ENCODE measurements at regions not wholly inside any gene's neighbourhood (a gene's known extent, or its start where the extent isn't known, plus 50 kb on each side); places are given as distances from the start of the nearest gene placed in this dataset.

DNA sequence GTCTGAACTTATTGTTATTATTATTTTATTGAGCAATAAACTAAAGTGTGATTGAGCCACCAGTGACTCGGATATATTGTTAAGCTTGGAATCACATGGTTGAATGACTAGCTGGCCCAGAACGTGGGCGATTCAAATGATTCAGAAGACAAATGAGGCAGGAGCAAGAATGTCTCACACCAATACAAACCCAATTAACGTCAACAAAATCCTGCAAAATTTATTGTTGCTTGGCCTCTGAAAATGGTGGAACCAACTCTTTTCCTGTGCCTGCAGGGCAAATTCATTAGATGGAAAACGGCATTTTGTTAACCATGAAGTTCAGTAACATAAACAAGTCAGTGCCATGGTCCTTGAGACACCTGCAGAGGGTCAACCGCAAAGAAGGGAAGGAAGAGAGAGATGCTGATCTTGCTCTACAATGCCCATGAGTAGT lies 482.0 kb downstream of the SETD4 start:
- TF ChIP-seq, protein P1, sequence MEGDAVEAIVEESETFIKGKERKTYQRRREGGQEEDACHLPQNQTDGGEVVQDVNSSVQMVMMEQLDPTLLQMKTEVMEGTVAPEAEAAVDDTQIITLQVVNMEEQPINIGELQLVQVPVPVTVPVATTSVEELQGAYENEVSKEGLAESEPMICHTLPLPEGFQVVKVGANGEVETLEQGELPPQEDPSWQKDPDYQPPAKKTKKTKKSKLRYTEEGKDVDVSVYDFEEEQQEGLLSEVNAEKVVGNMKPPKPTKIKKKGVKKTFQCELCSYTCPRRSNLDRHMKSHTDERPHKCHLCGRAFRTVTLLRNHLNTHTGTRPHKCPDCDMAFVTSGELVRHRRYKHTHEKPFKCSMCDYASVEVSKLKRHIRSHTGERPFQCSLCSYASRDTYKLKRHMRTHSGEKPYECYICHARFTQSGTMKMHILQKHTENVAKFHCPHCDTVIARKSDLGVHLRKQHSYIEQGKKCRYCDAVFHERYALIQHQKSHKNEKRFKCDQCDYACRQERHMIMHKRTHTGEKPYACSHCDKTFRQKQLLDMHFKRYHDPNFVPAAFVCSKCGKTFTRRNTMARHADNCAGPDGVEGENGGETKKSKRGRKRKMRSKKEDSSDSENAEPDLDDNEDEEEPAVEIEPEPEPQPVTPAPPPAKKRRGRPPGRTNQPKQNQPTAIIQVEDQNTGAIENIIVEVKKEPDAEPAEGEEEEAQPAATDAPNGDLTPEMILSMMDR (IDR thresholded peaks at IDR 0.05), result no peak
- CTCF ChIA-PET, result no interaction called here
- Mint-ChIP-seq H3K4me1 (peaks cover 9% of the 10 kb centered on the region), H3K27ac (no peak overlapping the region), H3K27me3 (peaks cover 10% of the 10 kb centered on the region), H3K36me3 (ENCODE audit: low read depth) (no peaks in the 10 kb centered on the region), H3K9me3 (no peaks in the 10 kb centered on the region), H3K4me3 (no peak overlapping the region)
- intact Hi-C loops (cut with micrococcal nuclease), result no loop called here
- POLR2A ChIA-PET, result no interaction called here
- ATAC-seq (ENCODE audit: low read depth) (no peak), DNase-seq (no peak)

DNA sequence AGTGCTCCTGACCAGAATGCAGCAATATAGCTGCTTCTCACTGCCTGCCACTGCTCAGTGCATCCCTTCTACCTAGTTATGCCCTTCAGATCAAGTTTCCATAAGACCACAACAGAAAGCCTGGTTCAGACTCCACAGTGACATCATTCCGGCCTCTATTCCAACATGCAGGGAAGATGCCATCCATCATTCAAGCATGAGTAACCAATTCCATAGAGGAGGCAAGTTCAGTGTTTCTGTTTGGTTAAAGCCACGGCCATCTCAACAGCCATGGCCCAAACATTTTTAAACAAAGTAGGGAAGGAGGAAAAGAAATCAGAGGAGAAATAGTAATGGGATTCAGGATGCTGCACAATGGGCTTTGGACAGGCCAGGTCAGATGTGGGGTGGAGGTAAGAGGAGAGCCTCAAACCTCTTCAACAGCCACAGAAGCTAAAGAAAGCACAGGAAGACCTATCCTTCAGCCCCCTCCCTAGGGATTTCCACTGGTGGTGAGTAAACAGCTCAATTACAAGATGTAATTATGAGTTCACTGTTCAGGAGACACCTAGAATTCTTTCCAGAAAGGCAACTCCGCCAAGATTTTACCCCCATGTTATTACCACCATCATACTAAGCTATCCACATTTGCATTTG lies 484.9 kb downstream of the SETD4 start:
- ChIA-PET POLR2A (no interaction called here), CTCF (no interaction called here)
- Mint-ChIP-seq H3K4me3 (no peak overlapping the region), H3K4me1 (no peaks in the 10 kb centered on the region), H3K27me3 (peaks cover 13% of the 10 kb centered on the region), H3K27ac (no peak overlapping the region), H3K9me3 (no peaks in the 10 kb centered on the region), H3K36me3 (ENCODE audit: low read depth) (no peaks in the 10 kb centered on the region)
- ATAC-seq (ENCODE audit: low read depth), result no peak
- TF ChIP-seq, protein P1 (IDR thresholded peaks at IDR 0.05), result no peak
- DNase-seq, result no peak
- intact Hi-C loops (cut with micrococcal nuclease), result no loop called here

DNA sequence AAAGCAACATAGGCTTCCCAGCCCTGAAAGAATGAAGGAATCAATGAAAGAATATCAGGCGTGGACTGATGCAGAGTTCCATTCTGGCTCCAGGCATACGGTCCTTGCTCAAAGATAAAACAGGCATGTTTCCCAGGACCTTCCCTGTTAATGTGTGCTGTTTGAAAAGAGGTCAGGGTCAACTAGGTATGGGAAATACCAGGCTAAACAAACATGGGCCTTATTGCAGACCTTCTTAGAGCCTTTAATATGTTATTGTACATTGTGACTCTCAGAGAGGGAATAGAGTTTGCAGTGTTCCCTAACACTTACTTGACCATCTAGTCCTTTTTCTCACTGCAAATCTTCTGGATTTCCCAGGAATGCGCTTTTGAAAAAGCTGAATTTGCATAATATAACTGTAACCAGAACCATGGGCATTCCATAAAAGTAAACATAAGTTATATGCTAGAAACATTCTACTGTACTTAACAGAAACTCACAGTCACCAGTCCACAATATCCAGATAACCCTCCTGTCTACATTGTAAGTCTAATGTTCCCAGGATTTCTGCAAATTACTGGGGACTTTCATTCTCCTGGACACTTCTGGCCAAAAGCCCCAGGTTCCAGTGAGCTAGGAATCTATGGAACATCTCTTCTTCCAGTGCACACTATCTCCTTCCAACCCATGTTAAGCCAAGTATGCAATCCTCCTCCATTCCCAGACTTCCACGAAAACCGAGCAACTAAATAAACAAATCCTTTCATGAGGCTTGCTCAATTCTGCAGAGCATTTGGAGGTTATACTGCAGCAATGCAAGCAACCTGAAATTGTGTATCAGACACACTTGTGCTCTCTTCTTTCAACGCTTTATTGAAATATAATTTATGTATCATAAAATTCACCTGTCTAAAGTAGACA lies 486.6 kb downstream of the SETD4 start:
- TF ChIP-seq, protein P1 (IDR thresholded peaks at IDR 0.05), result no peak
- ChIA-PET CTCF (no interaction called here), POLR2A (no interaction called here)
- ATAC-seq (ENCODE audit: low read depth), result no peak
- H3K27ac Mint-ChIP-seq, result no peak overlapping the region
- peaks cover 10% of the 10 kb centered on the region for H3K27me3 Mint-ChIP-seq
- no peak for DNase-seq
- no peaks in the 10 kb centered on the region for H3K36me3 Mint-ChIP-seq (ENCODE audit: low read depth)
- no peaks in the 10 kb centered on the region for H3K9me3 Mint-ChIP-seq
- no peak overlapping the region for H3K4me3 Mint-ChIP-seq
- no peaks in the 10 kb centered on the region for H3K4me1 Mint-ChIP-seq
- intact Hi-C loops (cut with micrococcal nuclease), result no loop called here

DNA sequence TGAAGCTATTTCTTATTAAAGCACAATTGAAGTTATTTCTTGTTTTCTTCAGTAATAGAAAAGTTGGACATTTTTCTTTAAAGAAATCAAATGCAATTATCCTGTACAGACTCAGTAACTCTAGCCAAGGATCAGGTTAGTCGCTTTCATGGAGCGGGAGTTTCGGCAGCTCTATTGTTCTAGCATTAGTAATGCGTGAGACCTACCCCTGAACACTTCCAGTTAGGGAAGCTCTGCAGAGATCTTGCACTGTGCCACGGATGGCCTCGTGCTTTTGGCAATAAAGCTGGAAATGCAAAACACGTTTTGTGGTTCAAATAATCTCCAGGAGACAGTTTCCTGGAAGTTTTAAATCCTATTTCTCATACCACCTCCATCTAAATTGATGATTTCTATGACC lies 488.4 kb downstream of the SETD4 start:
- TF ChIP-seq, protein P1 (IDR thresholded peaks at IDR 0.05), result no peak
- Mint-ChIP-seq H3K9me3 (no peaks in the 10 kb centered on the region), H3K4me3 (no peak overlapping the region), H3K36me3 (ENCODE audit: low read depth) (no peaks in the 10 kb centered on the region), H3K4me1 (no peaks in the 10 kb centered on the region), H3K27ac (no peak overlapping the region), H3K27me3 (peaks cover 9% of the 10 kb centered on the region)
- intact Hi-C loops (cut with micrococcal nuclease), result no loop called here
- DNase-seq, result no peak
- POLR2A ChIA-PET, result no interaction called here
- CTCF ChIA-PET, result no interaction called here
- ATAC-seq (ENCODE audit: low read depth), result no peak

DNA sequence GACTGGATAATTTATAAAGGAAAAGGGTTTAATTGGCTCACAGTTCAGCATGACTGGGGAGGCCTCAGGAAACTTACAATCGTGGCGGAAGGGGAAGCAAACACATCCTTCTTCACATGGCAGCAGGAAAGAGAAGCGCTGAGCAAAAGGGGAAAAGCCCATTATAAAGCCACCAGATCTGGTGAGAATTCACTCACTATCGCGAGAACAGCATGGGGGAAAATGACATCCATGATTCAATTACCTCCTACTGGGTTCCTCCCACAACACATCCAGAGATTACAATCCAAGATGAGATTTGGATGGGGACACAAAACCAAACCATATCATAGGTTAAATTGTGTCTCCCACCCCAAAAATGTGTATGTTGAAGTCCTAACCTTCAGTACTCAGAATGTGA lies 491.7 kb downstream of the SETD4 start:
- H3K9me3 Mint-ChIP-seq, result no peaks in the 10 kb centered on the region
- no peak overlapping the region for H3K27ac Mint-ChIP-seq
- H3K27me3 Mint-ChIP-seq, result peaks cover 14% of the 10 kb centered on the region
- intact Hi-C loops (cut with micrococcal nuclease), result no loop called here
- ATAC-seq (ENCODE audit: low read depth), result no peak
- TF ChIP-seq, protein P1 (IDR thresholded peaks at IDR 0.05), result no peak
- DNase-seq, result no peak
- POLR2A ChIA-PET, result no interaction called here
- no peak overlapping the region for H3K4me3 Mint-ChIP-seq
- CTCF ChIA-PET, result no interaction called here
- no peaks in the 10 kb centered on the region for H3K4me1 Mint-ChIP-seq
- no peaks in the 10 kb centered on the region for H3K36me3 Mint-ChIP-seq (ENCODE audit: low read depth)

Measured in activated B cell treated with CpG ODN at 0.5 μM for 24 hours (primary cell).